Gastrocnemius medialis (tissue), 4 donors: ENCODE measurements at regions not wholly inside any gene's neighbourhood (a gene's known extent, or its start where the extent isn't known, plus 50 kb on each side); places are given as distances from the start of the nearest gene placed in this dataset.

Experiments
- CTCF ChIP-seq, 5 experiments: fragments of 450-650 bp in 3 of 5; fragments of 200-600 bp in 2 of 5; sonication (generic) in 2 of 5; IDR thresholded peaks in 4 of 5; conservative IDR thresholded peaks in 1 of 5; 1 replicate in 4 of 5; 2 replicates in 1 of 5; pipeline ENCODE4 v1.5.1; 2016 to 2019; ENCODE audit warnings: antibody characterized with exemption in 5 of 5, mild to moderate bottlenecking in 3 of 5, moderate library complexity in 3 of 5
- POLR2A ChIP-seq, 2 donors: fragments of 450-650 bp; IDR thresholded peaks; one replicate each; pipeline ENCODE4 v1.6.1; 2017; ENCODE audit warnings: antibody characterized with exemption in 2 of 2, mild to moderate bottlenecking in 2 of 2, moderate library complexity in 2 of 2

- TF ChIP-seq POLR2A (IDR thresholded peaks at IDR 0.05) (no peak), CTCF (IDR thresholded peaks at IDR 0.05 in 4 of 5, conservative IDR thresholded peaks at IDR 0.05 in 1 of 5) (no peak)
Observed at GRCh38 chr6:24016286-24016685, 109.7 kb upstream of the NRSN1 start.
